ENCODE measurements at regions not wholly inside any gene's neighbourhood (a gene's known extent, or its start where the extent isn't known, plus 50 kb on each side); places are given as distances from the start of the nearest gene placed in this dataset.
"Not testable (repeated sequence)": the region's sequence is repeated elsewhere in the genome, so short reads cannot be mapped to it uniquely, and the experiment has no call there.

DNA sequence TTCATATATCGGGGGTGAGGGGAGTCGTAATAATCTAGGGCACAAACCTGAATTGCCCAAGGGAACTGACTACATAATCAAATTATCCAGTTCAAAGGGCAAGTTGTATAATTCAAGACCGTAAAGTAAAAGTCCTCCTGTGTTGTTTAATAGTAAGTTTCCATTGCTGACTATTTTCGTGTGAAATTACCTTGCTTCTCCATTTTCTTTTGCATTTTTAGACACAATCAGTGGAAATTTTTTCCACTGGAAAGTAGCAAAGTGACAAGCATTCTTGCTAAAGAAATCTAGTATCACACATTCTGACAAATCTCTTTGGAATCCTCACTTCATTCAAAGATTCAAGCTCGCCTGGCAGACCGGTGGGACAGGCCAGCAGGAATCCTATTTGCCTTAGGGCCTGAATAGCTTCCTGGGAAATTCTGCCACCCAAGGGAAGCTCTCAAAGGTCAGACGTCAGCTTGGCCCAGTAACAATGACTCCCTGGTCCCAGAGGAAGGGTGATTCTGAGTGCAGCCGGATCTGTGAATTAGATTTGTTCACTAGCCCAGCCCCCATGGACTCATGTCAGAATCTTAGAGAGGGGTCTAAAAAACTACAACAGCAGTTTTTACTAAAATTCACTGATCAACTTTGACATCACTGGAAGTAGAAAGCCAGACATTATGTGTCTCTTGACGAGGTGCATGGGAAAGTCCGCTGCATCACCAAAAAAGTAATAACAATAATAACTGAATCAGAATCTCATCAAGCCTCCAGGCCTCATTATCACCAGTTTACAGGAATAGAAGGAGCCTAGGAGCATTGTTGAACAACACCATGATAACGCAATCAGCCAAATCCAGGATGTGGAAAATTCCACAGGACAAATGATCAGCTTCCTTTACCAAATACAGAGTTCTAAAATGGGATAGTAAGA, 161.0 kb downstream of the SKIDA1 start:
- no peak for DNase-seq

DNA sequence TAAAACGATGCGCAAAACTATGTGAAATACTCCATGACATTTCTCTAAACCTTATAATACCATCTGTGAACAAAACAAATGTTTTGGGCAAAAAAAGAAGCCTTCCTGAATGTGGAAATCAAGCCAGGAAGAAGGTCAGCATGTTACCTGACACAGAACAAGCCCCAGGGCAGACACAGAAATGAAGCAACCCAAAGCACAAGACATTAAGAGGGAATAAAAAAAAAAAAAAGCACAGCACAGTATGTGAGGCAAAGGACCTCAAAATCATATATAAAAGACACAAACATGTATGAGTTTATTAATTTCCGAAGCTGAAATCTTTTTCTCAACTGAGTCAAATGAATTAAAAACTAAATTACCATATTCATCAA, 161.8 kb downstream of the SKIDA1 start:
- no peak for DNase-seq

DNA sequence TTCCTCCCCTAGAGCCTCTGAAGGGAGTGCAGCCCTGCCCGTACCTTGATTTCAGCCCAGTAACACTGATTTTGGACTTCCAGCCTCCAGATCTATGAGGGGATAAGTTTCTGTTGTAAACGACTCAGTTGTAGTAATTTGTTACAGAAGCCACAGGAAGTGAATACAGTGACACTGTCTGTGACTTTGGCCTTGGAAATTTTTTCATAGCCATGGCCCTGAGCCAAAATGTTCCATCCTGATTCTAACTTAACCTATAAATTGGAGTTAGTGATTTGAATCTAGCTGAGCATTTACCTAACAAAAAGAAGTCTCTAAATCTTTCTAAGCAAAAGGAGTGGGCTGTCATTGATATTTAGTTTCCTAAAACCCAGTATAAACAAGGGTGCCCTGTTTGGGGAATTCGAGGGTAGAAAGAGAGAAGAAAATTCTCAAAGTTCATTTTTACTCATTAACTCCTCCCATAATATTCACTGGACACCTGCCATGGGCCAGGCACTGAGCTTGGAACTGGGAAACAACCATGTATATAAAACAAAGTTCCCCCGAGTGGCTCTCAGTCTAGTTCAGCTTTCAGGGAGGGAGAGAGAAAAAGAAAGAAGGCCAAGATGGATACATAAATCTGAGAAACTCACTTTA, 162.3 kb downstream of the SKIDA1 start:
- no peak for DNase-seq

DNA sequence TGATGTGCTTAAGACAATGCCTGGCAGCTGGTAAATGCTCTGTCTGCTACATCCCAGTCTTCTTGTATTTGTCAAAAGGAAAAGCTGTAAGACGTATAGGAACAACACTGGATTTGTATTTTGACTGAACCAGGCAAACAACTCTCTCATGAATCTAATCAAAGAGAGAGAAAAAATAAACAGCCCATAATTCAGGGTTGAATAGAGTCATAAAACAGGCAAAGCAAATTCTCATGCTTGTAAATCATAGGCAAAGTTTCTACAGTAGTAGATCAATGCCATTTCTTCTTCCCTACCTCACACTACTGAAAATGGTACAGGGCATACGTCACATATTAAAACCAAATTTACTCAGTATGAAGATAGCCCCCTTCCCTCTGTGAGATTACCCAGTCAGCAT, 166.3 kb downstream of the SKIDA1 start:
- no peak for DNase-seq

DNA sequence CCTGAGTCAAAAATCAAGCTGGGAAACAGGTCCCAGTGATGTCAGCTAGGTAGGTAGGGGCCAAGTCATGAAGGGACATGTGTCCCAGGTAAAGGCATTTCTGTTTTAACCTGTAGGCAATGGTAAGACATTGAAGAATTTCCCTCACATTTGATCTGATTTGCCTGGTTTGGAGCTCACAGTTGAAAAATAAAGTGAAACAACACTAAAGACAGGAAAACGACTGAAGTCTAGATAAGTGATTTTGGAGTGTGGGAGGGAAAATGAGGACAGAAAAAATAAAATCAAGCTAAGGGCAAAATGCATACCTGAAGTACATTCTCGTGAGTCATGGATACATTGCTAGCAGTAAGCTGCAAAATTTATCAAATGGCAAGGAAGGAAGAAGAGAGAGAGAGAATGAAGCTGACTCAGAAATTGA, 169.9 kb downstream of the SKIDA1 start:
- no peak for DNase-seq

DNA sequence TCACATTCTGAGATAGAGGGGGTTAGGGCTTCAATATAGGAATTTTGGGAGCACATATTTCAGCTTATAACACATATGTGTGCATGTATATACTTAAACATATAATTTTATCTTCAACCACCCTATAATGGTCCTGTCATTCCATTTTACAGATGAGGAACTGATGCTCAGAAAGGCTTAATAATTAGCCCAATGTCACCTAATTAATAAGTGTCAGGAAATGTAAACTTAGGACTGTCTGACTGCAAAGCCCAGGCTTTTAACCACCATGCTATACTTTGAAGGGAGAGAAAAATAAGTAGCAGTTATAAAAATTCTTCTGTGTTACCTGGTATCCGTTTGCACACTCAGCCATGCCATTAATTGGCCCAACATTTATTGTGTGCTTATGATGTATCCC, 172.6 kb downstream of the SKIDA1 start:
- DNase-seq = no peak

DNA sequence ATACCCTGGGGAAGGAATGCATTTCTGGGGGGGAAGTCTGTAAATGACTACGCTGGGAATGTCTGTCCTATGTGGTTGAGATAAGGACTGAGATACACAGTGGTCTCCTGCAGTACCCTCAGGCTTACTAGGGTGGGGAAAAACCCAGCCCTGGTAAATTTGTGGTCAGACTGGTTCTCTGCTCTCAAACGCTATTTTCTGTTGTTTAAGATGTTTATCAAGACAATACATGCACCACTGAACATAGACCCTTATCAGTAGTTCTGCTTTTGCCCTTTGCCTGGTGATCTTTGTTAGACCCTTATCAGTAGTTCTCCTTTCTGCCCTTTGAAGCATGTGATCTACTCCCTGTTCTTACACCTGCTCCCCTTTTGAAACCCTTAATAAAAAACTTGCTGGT, 173.9 kb downstream of the SKIDA1 start:
- DNase-seq = not testable (repeated sequence)

DNA sequence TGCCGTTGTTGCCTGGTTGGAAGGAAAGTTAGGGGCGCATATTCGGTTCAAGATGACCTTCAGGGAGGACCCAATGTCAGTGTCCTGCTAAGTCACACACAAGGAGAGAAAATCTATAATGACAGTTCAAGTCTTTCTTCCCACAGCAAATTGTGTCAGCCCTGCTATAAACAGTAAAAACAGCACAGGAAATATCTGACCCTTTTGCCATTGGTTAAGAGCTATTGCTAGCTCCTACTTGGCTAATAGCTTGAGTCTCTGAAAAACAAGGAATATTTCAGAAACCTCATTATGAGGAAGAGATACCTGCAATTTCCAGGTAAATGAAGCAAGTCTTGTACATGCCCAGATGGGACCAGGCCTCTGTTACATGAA, 175.6 kb downstream of the SKIDA1 start:
- DNase-seq = no peak

DNA sequence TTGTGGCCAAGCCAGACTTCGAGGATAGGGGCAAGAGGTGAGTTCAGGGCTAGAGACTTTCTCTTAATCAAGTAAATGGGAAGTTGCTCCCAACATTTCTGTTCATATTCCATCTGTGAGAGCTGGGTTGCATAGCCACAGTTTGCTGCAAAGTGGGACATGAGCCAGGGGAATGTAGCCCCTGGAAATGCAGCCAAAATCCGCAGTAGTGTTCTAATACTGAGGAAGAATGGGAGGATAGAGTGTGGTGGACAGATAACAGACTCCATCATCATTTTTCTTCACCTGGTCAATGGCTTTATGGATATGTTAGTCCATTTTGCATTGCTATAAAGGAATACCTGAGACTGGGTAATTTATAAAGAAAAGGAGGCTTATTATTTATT, 177.7 kb downstream of the SKIDA1 start:
- no peak for DNase-seq

DNA sequence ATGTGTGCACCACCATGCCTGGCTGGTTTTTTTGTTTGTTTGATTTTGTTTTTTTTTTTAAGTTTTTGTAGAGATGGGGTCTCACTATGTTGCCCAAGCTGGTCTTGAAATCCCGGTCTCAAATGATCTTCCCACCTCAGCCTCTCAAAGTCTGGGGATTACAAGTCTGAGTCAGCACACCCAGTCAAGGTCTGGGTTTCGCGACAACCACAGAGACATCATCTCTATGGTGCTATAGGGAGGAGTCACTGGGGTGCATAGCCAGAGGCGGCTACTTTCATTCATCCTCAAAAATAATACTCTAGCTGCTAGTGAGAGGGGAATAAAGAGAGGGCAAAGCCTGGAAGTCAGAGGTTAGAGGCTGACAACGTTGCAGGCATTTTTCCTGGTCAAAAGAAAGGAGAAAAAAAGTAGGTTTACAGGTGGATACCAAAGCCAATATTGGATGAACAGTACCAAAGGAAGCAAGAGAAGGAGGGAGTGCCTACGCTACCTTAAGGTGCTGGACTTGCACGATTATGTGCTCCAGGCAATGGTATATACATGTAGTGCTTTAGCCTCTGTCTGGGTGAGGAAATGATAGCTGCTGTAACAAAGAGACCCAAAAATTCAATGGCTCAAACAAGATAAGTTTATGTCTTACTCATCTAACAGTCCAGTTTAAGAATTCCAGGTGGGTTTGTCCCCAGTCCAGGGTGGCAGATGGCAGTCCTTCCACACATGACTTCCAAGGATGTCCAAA, 178.3 kb downstream of the SKIDA1 start:
- DNase-seq = no peak

DNA sequence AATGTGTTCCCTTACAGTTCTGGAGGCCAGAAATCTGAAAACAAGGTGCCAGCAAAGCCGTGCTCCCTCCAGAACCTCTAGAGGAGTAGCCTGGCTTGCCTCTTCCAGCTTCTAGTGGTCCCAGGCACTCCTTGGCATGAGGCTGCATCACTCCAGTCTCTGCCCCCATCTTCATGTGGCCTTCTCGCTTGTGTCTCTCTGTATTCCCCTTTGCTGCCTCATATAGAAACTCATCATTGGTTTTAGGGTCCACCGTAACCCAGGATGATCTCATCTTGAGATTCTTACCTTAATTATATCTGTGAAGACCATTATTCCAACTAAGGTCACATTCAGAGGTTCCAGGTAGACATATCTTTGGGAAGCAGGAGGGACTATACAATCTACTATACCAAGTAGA, 182.4 kb downstream of the SKIDA1 start:
- DNase-seq = no peak

DNA sequence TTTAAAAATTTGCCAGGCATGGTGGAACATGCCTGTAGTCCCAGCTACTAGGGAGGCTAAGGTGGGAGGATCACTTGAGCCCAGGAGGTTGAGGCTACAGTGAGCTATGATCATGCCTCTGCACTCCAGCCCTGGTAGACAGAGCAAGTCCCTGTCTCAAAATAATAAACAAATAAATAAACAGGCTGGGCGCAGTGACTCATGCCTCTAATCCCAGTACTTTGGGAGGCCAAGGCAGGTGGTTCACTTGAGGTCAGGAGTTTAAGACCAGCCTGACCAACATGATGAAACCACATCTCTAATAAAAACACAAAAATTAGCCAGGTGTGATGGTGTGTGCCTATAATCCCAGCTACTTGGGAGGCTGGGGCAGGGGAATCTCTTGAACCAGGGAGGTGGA, 183.0 kb downstream of the SKIDA1 start:
- not testable (repeated sequence) for DNase-seq

DNA sequence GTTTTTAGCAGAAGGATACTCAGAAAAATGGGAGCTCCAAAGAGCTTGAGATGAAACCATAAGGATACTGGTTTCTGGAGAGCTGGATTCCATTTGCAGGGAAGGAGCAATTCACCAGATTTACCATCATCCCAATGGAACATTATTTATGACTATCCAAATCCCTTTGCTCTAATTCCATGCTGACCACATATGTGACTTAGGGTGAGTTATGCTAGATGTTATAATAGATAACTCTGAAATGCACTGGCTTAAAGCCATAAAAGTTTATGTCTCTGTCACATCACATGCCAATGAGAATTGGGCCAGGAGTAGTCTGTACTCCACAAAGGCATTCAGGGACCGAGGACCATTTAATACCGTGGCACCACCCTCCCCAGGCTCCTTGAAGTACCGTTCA, 185.2 kb downstream of the SKIDA1 start:
- no peak for DNase-seq

DNA sequence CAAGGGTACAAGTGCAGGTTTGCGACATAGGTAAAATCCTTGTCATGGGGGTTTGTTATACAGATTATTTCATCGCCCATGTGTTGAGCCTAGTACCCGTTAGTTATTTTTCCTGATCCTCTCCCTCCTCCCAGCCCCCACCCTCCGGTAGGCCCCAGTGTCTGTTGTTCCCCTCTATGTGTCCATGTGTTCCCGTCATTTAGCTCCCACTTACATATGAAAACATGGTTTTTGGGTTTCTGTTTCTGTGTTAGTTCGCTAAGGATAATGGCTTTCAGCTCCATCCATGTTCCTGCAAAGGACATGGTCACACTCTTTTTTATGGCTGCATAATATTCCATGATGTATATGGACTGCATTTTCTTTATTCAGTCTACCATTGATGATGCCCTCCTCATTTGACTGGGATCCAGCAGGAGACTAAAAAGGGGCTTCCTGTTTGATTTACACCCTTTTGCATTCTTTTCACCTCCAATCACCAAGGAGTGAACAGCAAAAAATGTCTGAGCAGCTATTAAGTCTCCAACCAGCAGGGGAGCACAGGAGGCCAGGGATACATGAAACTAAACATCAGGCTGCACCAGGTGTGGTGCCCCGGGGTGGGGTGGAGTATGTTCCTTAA, 188.2 kb downstream of the SKIDA1 start:
- DNase-seq = no peak

DNA sequence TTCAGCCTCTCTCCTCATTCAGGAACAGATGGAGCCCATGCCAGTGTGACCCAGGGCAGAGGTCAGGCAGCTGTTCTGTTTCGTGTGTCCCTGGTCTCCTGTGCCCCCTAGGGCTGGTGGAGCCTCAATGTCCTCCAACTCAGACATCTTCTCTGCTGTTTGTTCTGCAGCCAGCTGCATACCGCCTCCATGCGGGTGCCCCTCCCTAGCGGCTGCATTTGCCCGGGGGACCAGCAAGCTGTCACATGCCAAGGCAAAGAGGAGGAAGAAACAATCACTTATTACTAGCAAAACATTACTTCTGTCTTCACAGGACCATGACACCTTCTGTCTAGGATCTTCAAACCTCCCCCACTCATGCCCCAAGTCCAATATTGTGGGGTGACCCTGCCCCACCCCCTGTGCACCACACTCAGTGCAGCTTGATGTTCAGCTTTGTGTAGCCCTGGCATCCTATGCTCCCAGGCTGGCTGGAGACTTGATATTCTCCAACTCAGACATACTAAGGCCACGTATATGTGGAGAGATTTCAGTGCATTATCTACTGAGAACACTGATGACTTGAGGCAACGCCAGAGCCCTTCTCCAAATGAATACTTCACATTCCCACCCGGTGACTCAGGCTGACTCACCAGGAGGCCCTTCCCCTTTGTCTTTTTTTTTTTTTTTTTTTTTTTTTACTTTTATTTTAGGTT, 188.9 kb downstream of the SKIDA1 start:
- DNase-seq = no peak

DNA sequence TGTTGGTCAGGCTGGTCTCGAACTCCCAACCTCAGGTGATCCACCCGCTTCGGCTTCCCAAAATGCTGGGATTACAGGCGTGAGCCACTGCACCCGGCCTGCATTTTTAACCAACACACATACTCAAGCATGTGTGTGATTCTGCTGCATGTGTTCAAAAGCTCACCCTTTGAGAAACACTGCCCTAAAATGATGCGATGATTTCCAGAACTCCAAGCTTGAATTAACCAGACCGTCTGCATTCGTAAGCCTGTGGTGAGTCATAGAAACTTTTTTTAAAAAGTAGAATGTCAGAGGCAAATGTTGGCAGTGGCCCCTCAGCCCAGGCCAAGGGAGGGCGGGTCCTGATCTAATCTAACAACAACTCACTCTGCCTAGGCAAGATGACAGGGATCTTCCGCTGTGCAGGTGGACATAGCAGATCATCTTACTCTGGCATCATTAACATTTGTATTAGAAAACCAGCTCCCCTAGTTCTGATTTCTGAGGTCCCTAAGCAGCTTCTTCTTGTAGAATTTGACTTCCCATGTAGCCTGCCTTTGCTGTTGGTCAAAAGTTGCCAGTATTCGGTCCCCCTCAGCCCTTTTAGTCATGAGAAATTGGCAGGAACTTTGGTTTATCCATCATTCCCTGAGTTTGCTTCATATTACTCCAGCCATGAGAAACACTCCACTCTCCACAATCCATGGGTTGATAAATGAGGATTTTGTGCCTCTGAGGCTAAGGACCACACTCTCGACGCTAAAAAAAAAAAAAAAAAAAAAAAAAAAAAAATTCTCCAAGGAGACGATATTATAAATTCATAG, 190.4 kb downstream of the SKIDA1 start:
- no peak for DNase-seq

DNA sequence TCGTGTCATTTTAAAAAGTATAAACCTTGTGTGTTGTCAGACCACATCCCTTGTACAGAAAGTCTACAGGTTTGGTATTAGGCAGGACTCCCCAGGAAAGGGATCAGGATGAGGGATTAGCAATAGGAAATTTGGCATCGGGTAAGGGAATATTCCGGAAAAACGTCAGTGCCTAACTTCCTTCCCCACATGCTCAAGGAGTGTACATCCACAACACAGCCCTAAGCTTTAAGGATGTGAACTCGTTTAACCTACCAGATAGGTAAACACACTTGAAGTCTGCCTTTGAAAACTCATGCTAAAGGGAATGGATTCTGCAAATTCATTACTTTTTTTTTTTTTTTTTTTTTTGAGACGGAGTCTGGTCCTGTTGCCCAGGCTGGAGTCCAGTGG, 194.9 kb downstream of the SKIDA1 start:
- DNase-seq = no peak

DNA sequence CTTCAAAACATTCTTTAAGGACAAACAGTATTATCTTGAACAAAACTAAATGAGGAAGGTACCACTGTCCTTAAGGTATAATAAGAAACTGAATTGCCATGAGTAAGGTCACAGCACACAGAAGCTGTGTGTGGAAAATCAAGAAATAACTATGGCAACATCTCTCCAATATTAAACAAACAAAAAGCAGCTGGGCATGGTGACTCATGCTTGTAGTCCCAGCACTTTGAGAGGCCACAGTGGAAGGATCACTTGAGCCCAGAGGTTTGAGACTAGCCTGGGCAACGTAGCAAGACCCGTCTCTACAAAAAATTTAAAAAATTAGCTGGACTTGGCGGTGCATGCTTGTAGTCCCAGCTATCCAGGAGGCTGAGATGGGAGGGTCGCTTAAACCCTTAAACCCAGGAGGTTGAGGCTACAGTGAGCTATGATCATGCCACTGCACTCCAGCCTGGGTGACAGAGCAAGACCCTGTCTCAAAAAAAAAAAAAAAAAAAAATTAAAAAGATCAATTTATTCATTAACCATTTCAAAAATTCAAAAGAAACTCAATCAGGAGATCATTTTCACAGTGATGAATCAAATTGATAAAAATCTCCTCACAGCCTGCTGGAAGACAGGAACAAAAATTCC, 195.4 kb downstream of the SKIDA1 start:
- peak in 1 of 2 experiments; percentile 15 for DNase-seq

DNA sequence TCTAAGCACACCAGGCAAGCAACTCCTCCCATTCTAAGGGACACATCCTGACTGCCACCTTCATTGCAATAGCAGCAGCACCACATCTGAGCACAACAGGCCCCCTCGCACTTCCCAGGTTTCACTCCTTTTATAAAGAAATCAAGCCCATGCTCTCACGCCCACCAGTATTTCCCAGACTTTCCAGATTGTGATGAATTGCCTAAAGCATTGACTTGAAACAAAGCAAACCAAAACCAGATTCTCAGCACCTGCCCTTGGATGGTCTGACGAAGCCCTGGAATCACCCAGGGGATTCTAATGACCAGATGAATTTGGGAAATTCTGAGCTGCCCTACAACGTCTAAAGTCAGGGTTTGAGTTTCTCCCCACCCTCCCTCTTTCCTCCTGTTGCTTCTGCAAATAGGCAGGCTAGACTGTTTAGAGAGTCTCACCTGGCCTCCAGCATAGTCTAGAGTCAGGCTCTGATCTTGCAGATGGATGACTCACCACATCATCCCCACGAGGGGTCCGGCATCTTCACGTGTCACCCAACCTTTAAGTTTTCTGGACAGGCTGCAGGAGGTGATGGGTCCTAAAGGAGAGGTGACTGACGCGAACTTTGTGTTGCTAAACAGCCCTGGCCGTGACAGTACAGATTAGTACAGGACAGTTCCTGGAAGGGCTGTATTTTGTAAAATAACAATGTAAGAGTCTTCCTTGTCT, 198.0 kb downstream of the SKIDA1 start:
- no peak for DNase-seq

DNA sequence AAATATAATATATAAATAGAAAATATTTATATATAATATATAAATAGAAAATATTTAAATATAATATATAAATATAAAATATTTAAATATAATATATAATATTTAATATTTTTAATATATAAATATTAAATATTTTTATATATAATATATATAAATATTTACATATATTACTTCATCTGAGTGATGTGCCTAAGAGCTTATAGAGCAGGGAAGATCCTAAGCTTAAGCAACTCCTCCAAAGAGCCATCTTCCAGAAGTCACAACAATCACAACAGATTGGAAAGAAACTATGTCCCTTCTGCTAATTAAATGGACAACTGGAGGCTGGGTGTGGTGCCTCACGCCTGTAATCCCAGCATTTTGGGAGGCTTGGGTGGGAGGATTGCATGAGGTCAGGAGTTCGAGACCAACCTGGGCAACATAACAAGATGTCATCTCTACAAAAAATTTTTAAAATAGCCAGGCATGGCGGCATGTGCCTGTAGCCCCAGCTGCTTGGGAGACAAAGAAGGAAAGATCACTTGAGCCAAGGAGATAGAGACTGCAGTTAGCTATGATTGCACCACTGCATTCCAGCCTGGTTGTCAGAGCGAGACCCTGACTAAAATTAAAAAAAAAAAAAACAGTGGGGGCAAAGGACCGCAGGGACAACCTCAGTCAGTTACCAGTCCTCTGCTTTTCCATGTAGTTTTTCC, 198.7 kb downstream of the SKIDA1 start:
- DNase-seq = no peak

Data from NCI-H2081 (cell line).